22Rv1 (cell line): ENCODE measurements at regions not wholly inside any gene's neighbourhood (a gene's known extent, or its start where the extent isn't known, plus 50 kb on each side); places are given as distances from the start of the nearest gene placed in this dataset.

Source experiments
- H3K27ac ChIP-seq: fragments of 450-650 bp; 2 replicates; pipeline ENCODE4 v1.5.1; 2017
- CTCF ChIP-seq: fragments of 450-650 bp; IDR thresholded peaks from 2 replicates; pipeline ENCODE4 v1.5.1; 2017; ENCODE audit warnings: mild to moderate bottlenecking
- ZFX ChIP-seq: fragments of 450-650 bp; IDR thresholded peaks from 2 replicates; pipeline ENCODE4 v1.6.1; 2017; ENCODE audit warnings: antibody characterized with exemption, borderline replicate concordance

GRCh38 chr4:67120369-67120768 is 424.9 kb downstream of the CENPC start:
- H3K27ac ChIP-seq = no peak overlapping the region
- TF ChIP-seq CTCF (no peak), ZFX (no peak)

GRCh38 chr4:67109276-67109675 is 436.0 kb downstream of the CENPC start:
- TF ChIP-seq ZFX (no peak), CTCF (no peak)
- no peak overlapping the region for H3K27ac ChIP-seq

- TF ChIP-seq ZFX (no peak), CTCF (no peak)
- no peak overlapping the region for H3K27ac ChIP-seq
Measured at GRCh38 chr4:67106861-67107460, 438.3 kb downstream of the CENPC start.

GRCh38 chr4:67104145-67104544 is 441.2 kb downstream of the CENPC start:
- no peak overlapping the region for H3K27ac ChIP-seq

GRCh38 chr4:67103001-67103747 is 442.1 kb downstream of the CENPC start:
- H3K27ac ChIP-seq = no peak overlapping the region
- TF ChIP-seq CTCF (no peak), ZFX (no peak)

More at GRCh38 chr4:67104145-67104544, 441.2 kb downstream of the CENPC start:
- TF ChIP-seq CTCF (no peak), ZFX (no peak)

- TF ChIP-seq CTCF = no peak
- TF ChIP-seq ZFX = no peak
- no peak overlapping the region for H3K27ac ChIP-seq
Measured at GRCh38 chr4:67101612-67102011, 443.7 kb downstream of the CENPC start.

- TF ChIP-seq CTCF (no peak), ZFX (no peak)
- H3K27ac ChIP-seq = peak overlapping the region; percentile 51
Measured at GRCh38 chr4:67092351-67092750, 453.0 kb downstream of the CENPC start.
